ENCODE measurements at regions not wholly inside any gene's neighbourhood (a gene's known extent, or its start where the extent isn't known, plus 50 kb on each side); places are given as distances from the start of the nearest gene placed in this dataset.

GRCh38 chr7:57363321-57363720 is 86.7 kb upstream of the ZNF716 start:
- TF ChIP-seq POLR2AphosphoS5 (IDR thresholded peaks at IDR 0.05; ENCODE audit: insufficient read depth, low read depth, low read length) = no peak
- no peak for TF ChIP-seq CTCF (IDR thresholded peaks at IDR 0.05; ENCODE audit: extremely low read depth in 1 of 2, insufficient read depth in 1 of 2, low read depth in 1 of 2, low read length in 2 of 2)
- no peak for TF ChIP-seq POLR2A (IDR thresholded peaks at IDR 0.05; ENCODE audit: low read depth, low read length)
- TF ChIP-seq EZH2 (IDR thresholded peaks at IDR 0.05; ENCODE audit: borderline replicate concordance, low read depth, low read length, severe bottlenecking) = no peak

All from endothelial cell of umbilical vein (primary cell).